ENCODE measurements at regions not wholly inside any gene's neighbourhood (a gene's known extent, or its start where the extent isn't known, plus 50 kb on each side); places are given as distances from the start of the nearest gene placed in this dataset.

DNA sequence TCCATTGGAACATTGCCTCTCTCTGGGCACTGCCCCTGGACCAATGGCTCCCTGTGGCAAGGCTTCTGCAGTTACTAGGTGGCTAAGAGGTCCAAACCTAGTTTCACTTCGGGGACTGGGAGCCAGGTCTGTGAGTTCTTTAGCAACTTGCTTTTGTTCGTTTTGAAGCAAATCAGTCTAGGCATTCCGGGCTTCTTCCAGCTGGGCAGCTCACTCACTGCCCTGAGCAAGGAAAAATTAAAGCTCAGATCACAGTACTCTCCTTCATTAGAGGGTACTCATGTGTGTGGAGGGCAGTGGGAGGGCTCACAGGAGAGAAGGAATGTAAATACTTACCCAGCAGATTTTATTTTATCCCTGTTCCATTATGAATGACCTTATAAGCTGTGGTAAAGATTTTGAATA, 80.3 kb downstream of the SPP2 start:
- peak in 12 of 56 donors; percentile 3 to 47 (median 14) for DNase-seq

DNA sequence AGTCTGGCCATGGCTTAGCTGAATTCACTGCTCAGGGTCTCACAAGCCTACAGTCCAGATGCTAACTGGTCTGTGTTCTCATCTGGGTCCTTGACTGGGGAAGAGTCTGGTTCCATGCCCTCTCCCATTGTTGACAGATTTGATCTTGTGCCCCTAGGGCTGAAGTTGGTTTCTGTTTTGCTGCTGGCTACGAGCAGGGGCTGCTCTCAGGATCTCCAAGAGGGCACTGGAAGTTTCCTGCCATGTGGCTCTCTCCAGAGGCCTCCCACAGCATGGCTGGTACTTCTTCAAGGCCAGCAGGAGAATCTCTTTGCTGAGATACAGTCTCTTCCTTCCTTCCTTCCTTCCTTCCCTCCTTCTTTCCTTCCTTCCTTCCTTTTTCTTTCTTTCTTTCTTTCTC, 78.1 kb downstream of the SPP2 start:
- no peak for DNase-seq
